ENCODE measurements at regions not wholly inside any gene's neighbourhood (a gene's known extent, or its start where the extent isn't known, plus 50 kb on each side); places are given as distances from the start of the nearest gene placed in this dataset.

- TF ChIP-seq ZNF395 (CRISPR knock-in tag; IDR thresholded peaks at IDR 0.05), result no peak
- no peak for TF ChIP-seq SLC30A9 (CRISPR knock-in tag; IDR thresholded peaks at IDR 0.05)
- TF ChIP-seq ZNF175 (CRISPR knock-in tag; IDR thresholded peaks at IDR 0.05; ENCODE audit: low read depth), result no peak
- TF ChIP-seq NFE2L1 (tag; IDR thresholded peaks at IDR 0.05; ENCODE audit: borderline replicate concordance, low read depth), result no peak
- no peak for TF ChIP-seq NBN (IDR thresholded peaks at IDR 0.05; ENCODE audit: low read depth)
- no peak for TF ChIP-seq ZNF143 (CRISPR knock-in tag; IDR thresholded peaks at IDR 0.05)
- TF ChIP-seq ZNF699 (CRISPR knock-in tag; IDR thresholded peaks at IDR 0.05; ENCODE audit: insufficient replicate concordance), result no peak
- TF ChIP-seq TBP (optimal IDR thresholded peaks at IDR 0.05; ENCODE audit: low read depth, low read length), result no peak
- TF ChIP-seq ELF4 (CRISPR knock-in tag; IDR thresholded peaks at IDR 0.05), result no peak
- TF ChIP-seq SIN3B (IDR thresholded peaks at IDR 0.05; ENCODE audit: low read depth), result no peak
- TF ChIP-seq PCBP2 (IDR thresholded peaks at IDR 0.05; ENCODE audit: low read depth, low read length, poor library complexity, severe bottlenecking), result no peak
Measured at GRCh38 chr6:104170401-104170800, 689.3 kb downstream of the HACE1 start (continued).

DNA sequence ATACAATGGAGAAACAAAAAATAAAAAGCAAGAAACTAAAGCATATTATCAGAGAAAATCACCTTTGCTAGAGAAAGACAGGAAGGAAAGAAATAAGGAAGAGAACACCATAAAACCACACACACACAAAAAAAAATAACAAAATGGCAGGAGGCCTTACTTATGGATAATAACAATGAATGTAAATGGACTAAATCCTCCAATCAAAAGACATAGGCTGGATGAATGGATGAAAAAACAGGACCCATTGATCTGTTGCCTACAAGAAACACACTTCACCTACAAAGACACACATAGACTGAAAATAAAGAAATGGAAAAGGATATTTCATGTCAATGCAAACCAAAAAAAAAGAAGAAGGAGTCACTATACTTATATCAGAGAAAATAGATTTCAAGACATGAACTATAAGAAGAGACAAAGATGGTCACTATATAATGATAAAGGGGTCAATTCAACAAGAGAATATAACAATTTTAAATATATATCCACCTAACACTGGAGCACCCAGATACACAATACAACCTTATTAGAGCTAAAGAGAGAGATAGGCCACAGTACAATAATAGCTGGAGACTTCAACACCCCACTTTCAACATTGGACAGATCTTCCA lies 693.6 kb downstream of the HACE1 start:
- Histone ChIP-seq H3K36me3 (ENCODE audit: control insufficient read depth, insufficient read depth, low read length) (no peaks in the 10 kb centered on the region), H2AFZ (ENCODE audit: low read depth, low read length) (no peak overlapping the region), H3K4me2 (ENCODE audit: insufficient read depth, low read length) (no peak overlapping the region), H3K9ac (ENCODE audit: insufficient read depth in 1 of 2, low read depth in 2 of 2, low read length in 2 of 2) (no peak overlapping the region), H3K79me2 (ENCODE audit: control insufficient read depth, insufficient read depth, low read length) (no peaks in the 10 kb centered on the region), H3K4me3 (no peak overlapping the region), H3K9me3 (replicated peaks; ENCODE audit: control insufficient read depth, insufficient read depth, low read depth, low read length) (no peaks in the 10 kb centered on the region; the same call in 1 of the 2 replicates), H4K20me1 (replicated peaks; ENCODE audit: control insufficient read depth, insufficient read depth, low read length) (no peaks in the 10 kb centered on the region), H3K27me3 (ENCODE audit: control insufficient read depth in 2 of 2, insufficient read depth in 2 of 2, low read length in 2 of 2) (no peaks in the 10 kb centered on the region), H3K9me1 (ENCODE audit: control insufficient read depth, insufficient read depth, low read length) (no peaks in the 10 kb centered on the region), H3K27ac (ENCODE audit: extremely low read depth, low read depth, low read length) (no peak overlapping the region), H3K4me1 (replicated peaks in 1 of 2; ENCODE audit: control insufficient read depth in 2 of 2, insufficient read depth in 2 of 2, low read length in 2 of 2) (no peaks in the 10 kb centered on the region)
- peak; percentile 92 for TF ChIP-seq ZNF507 (tag; conservative IDR thresholded peaks at IDR 0.05)
- TF ChIP-seq HNRNPUL1 (IDR thresholded peaks at IDR 0.05; ENCODE audit: low read length), result no peak
- TF ChIP-seq, protein P1, sequence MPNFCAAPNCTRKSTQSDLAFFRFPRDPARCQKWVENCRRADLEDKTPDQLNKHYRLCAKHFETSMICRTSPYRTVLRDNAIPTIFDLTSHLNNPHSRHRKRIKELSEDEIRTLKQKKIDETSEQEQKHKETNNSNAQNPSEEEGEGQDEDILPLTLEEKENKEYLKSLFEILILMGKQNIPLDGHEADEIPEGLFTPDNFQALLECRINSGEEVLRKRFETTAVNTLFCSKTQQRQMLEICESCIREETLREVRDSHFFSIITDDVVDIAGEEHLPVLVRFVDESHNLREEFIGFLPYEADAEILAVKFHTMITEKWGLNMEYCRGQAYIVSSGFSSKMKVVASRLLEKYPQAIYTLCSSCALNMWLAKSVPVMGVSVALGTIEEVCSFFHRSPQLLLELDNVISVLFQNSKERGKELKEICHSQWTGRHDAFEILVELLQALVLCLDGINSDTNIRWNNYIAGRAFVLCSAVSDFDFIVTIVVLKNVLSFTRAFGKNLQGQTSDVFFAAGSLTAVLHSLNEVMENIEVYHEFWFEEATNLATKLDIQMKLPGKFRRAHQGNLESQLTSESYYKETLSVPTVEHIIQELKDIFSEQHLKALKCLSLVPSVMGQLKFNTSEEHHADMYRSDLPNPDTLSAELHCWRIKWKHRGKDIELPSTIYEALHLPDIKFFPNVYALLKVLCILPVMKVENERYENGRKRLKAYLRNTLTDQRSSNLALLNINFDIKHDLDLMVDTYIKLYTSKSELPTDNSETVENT (CRISPR knock-in tag; IDR thresholded peaks at IDR 0.05), result no peak
- TF ChIP-seq ZNF354B (CRISPR knock-in tag; IDR thresholded peaks at IDR 0.05), result peak; percentile 71
- intact Hi-C loops (cut with micrococcal nuclease), result no loop called here
- POLR2A ChIA-PET, result no interaction called here
- DNase-seq (ENCODE audit: extremely low read depth in 1 of 4, low spot score in 3 of 4) (no peak), FAIRE-seq (no peak), ATAC-seq (no peak)
- BruUV-seq (replicated peaks), result no TSS peak
- CTCF ChIA-PET (ENCODE audit: low intra/inter-chr PET ratio), result no interaction called here
- in situ Hi-C loops (cut with MboI), result no loop called here
